ENCODE measurements at regions not wholly inside any gene's neighbourhood (a gene's known extent, or its start where the extent isn't known, plus 50 kb on each side); places are given as distances from the start of the nearest gene placed in this dataset.

DNA sequence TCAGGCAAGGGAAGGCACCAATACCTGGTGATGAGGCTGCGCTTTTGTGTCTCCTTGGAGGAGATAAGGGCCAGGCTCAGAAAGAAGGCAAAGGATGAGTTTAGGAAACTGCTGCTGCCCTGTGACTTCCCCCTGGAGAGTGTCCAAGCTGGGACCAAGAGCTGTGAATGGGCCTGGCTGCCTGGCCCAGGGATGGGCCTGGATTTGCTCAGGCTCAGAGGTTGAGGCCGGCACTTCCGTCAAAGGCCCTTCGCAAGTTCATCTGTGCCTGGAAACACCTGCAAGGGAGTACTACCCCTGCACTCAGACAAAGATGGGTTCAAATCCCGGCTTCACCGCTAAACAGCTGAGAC lies 50.5 kb upstream of the NANOS1 start:
- peaks cover 0 to 3% (median under 1%) of the 10 kb centered on the region in 4 donors for H3K9me3 ChIP-seq
- TF ChIP-seq POLR2AphosphoS5 (IDR thresholded peaks at IDR 0.05) (no peak), POLR2A (IDR thresholded peaks at IDR 0.05) (no peak), EP300 (IDR thresholded peaks at IDR 0.05) (no peak)
- TF ChIP-seq, protein P1, sequence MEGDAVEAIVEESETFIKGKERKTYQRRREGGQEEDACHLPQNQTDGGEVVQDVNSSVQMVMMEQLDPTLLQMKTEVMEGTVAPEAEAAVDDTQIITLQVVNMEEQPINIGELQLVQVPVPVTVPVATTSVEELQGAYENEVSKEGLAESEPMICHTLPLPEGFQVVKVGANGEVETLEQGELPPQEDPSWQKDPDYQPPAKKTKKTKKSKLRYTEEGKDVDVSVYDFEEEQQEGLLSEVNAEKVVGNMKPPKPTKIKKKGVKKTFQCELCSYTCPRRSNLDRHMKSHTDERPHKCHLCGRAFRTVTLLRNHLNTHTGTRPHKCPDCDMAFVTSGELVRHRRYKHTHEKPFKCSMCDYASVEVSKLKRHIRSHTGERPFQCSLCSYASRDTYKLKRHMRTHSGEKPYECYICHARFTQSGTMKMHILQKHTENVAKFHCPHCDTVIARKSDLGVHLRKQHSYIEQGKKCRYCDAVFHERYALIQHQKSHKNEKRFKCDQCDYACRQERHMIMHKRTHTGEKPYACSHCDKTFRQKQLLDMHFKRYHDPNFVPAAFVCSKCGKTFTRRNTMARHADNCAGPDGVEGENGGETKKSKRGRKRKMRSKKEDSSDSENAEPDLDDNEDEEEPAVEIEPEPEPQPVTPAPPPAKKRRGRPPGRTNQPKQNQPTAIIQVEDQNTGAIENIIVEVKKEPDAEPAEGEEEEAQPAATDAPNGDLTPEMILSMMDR (IDR thresholded peaks at IDR 0.05), result no peak
- no peaks in the 10 kb centered on the region for H3K36me3 ChIP-seq
- WGBS, 2 donors, result 89 to 91% methylated on average over 6 of the region's 6 CpGs
- H3K27ac ChIP-seq, result no peak overlapping the region
- H3K27me3 ChIP-seq, result no peaks in the 10 kb centered on the region
- intact Hi-C loops (cut with DNase I), result no loop called here
- no peak overlapping the region for H3K4me3 ChIP-seq
- H3K4me1 ChIP-seq, result no peaks in the 10 kb centered on the region
- DNase-seq, result no peak

DNA sequence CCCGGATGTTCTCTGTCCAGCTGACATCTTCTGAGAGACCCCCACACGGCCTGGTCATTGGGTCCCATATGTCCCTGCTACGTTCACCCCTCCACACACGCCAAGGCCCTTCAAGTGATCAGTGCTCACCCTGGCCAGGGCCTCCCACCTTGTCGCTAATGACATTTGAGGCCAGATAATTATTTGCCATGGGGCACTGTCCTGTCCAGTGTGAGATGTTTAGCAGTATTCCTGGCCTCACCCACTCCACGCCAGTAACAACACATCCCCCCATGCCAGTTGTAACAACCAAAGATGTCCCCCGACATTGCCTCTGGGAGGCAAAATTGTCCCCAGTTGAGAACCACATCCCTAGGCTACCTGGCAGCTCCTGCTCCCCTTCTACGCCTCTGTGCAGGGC lies 49.9 kb upstream of the NANOS1 start:
- TF ChIP-seq EP300 (IDR thresholded peaks at IDR 0.05), result no peak
- no peaks in the 10 kb centered on the region for H3K36me3 ChIP-seq
- no peaks in the 10 kb centered on the region for H3K9me3 ChIP-seq
- WGBS, 2 donors, result 91 to 93% methylated on average over 8 of the region's 8 CpGs
- no peak overlapping the region for H3K4me3 ChIP-seq
- no peaks in the 10 kb centered on the region for H3K4me1 ChIP-seq
- DNase-seq, result no peak
- no peaks in the 10 kb centered on the region for H3K27me3 ChIP-seq
- H3K27ac ChIP-seq, result no peak overlapping the region
- intact Hi-C loops (cut with DNase I), result no loop called here
